ENCODE measurements at regions not wholly inside any gene's neighbourhood (a gene's known extent, or its start where the extent isn't known, plus 50 kb on each side); places are given as distances from the start of the nearest gene placed in this dataset.

DNA sequence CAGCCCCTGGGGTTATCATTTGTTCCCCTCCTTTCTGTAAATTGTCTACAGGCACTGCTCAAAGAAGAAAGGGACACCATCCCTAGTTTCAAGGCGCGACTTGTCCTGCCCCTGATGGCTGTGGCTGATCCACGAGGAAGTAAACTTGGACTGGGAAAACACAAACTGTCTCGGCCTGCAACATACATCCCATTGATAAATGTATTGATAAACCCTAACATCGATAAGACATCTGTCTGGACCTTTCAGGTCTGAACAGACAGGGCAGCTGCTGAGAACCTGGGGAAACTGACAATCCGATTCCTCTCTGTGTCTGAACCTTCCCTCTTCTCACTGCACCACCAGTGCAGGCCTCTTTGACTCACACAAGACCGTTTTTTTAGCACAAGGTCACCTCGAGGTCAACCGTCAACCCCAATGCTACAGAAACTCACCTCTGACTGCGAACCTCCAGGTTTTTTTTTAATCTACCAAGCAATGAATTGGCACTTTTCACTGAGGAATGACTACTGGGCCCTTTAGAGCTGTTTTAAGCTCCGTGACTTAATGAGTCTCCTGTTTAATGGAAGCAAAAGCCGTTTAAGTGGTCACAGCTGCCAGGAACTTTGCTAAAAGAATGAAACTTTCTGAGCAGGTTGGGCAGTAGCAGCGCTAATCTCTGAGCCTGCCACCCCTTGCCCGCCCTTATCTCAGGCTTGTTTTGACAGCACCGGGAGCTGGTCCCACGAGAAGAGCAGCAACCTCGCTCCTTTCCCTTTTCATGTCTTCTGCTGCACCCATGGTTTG, 203.8 kb upstream of the TMEM45B start:
- no TSS peak for BruUV-seq (replicated peaks)
- TF ChIP-seq DDX20 (tag; IDR thresholded peaks at IDR 0.05; ENCODE audit: low read depth) (no peak), HNRNPH1 (optimal IDR thresholded peaks at IDR 0.05; ENCODE audit: low read depth, low read length) (no peak), EP300 (IDR thresholded peaks at IDR 0.05; ENCODE audit: low read length) (0 out of 2 replicates have a peak, but pooled peaks have one; percentile 12), PTBP1 (IDR thresholded peaks at IDR 0.05; ENCODE audit: low read depth, low read length) (no peak), MCM3 (IDR thresholded peaks at IDR 0.05) (no peak), RBM34 (IDR thresholded peaks at IDR 0.05; ENCODE audit: borderline replicate concordance, insufficient read depth, low read length) (no peak), CBX5 (IDR thresholded peaks at IDR 0.05; ENCODE audit: borderline replicate concordance, low read depth) (no peak), ZNF79 (CRISPR knock-in tag; IDR thresholded peaks at IDR 0.05; ENCODE audit: low read depth) (no peak), C11orf30 (IDR thresholded peaks at IDR 0.05; ENCODE audit: low read depth) (peak; percentile 30; the same call in 1 of the 2 replicates), PPARD (CRISPR knock-in tag; IDR thresholded peaks at IDR 0.05) (no peak), HOXB6 (CRISPR knock-in tag; IDR thresholded peaks at IDR 0.05; ENCODE audit: borderline replicate concordance) (no peak), RNF2 (IDR thresholded peaks at IDR 0.05) (no peak), GABPB1 (CRISPR knock-in tag; IDR thresholded peaks at IDR 0.05) (no peak), RAD51 (IDR thresholded peaks at IDR 0.05; ENCODE audit: borderline replicate concordance, low read depth) (no peak), SMAD4 (CRISPR knock-in tag; conservative IDR thresholded peaks at IDR 0.05) (no peak), TRIM28 (IDR thresholded peaks at IDR 0.05) (no peak), NFE2L1 (tag; IDR thresholded peaks at IDR 0.05; ENCODE audit: borderline replicate concordance, low read depth) (0 out of 2 replicates have a peak, but pooled peaks have one; percentile 10), DNMT1 (IDR thresholded peaks at IDR 0.05) (no peak)
- TF ChIP-seq, protein P1, sequence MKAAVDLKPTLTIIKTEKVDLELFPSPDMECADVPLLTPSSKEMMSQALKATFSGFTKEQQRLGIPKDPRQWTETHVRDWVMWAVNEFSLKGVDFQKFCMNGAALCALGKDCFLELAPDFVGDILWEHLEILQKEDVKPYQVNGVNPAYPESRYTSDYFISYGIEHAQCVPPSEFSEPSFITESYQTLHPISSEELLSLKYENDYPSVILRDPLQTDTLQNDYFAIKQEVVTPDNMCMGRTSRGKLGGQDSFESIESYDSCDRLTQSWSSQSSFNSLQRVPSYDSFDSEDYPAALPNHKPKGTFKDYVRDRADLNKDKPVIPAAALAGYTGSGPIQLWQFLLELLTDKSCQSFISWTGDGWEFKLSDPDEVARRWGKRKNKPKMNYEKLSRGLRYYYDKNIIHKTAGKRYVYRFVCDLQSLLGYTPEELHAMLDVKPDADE (conservative IDR thresholded peaks at IDR 0.05; ENCODE audit: control insufficient read depth, low read depth, low read length) = no peak
- TF ChIP-seq, protein P2, sequence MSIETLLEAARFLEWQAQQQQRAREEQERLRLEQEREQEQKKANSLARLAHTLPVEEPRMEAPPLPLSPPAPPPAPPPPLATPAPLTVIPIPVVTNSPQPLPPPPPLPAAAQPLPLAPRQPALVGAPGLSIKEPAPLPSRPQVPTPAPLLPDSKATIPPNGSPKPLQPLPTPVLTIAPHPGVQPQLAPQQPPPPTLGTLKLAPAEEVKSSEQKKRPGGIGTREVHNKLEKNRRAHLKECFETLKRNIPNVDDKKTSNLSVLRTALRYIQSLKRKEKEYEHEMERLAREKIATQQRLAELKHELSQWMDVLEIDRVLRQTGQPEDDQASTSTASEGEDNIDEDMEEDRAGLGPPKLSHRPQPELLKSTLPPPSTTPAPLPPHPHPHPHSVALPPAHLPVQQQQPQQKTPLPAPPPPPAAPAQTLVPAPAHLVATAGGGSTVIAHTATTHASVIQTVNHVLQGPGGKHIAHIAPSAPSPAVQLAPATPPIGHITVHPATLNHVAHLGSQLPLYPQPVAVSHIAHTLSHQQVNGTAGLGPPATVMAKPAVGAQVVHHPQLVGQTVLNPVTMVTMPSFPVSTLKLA (conservative IDR thresholded peaks at IDR 0.05) = no peak

More for the DNA sequence above, 203.8 kb upstream of the TMEM45B start:
- Histone ChIP-seq H3K4me1 (replicated peaks in 1 of 2; ENCODE audit: control insufficient read depth in 2 of 2, insufficient read depth in 2 of 2, low read length in 2 of 2) (peaks cover 4 to 12% of the 10 kb centered on the region in 2 experiments; a peak in 3 of 5 replicates), H2AFZ (ENCODE audit: low read depth, low read length) (peak overlapping the region; percentile 49), H4K20me1 (replicated peaks; ENCODE audit: control insufficient read depth, insufficient read depth, low read length) (no peaks in the 10 kb centered on the region), H3K9ac (ENCODE audit: insufficient read depth in 1 of 2, low read depth in 2 of 2, low read length in 2 of 2) (peak overlapping the region in 1 of 2 experiments; percentile 50; a peak in 1 of 4 replicates), H3K4me3 (no peak overlapping the region), H3K36me3 (ENCODE audit: control insufficient read depth, insufficient read depth, low read length) (no peaks in the 10 kb centered on the region), H3K9me1 (ENCODE audit: control insufficient read depth, insufficient read depth, low read length) (no peaks in the 10 kb centered on the region), H3K4me2 (ENCODE audit: insufficient read depth, low read length) (no peak overlapping the region), H3K27me3 (ENCODE audit: control insufficient read depth in 2 of 2, insufficient read depth in 2 of 2, low read length in 2 of 2) (peaks cover 0 to 5% of the 10 kb centered on the region in 2 experiments; a peak in 1 of 5 replicates), H3K79me2 (ENCODE audit: control insufficient read depth, insufficient read depth, low read length) (no peaks in the 10 kb centered on the region), H3K9me3 (replicated peaks; ENCODE audit: control insufficient read depth, insufficient read depth, low read depth, low read length) (no peaks in the 10 kb centered on the region), H3K27ac (ENCODE audit: extremely low read depth, low read depth, low read length) (no peak overlapping the region)
- intact Hi-C loops (cut with micrococcal nuclease) (no loop called here), in situ Hi-C loops (cut with MboI) (no loop called here)
- 2% methylated on average over 15 of the region's 17 CpGs for WGBS (ENCODE audit: insufficient coverage, low coverage, missing lambda C conversion rate)
- FAIRE-seq (peak; percentile 48), ATAC-seq (peak; percentile 55), DNase-seq (ENCODE audit: extremely low read depth in 1 of 4, low spot score in 3 of 4) (peak; percentile 21 to 53 (median 24))
- CTCF ChIA-PET (ENCODE audit: low intra/inter-chr PET ratio) = no interaction called here
- POLR2A ChIA-PET = no interaction called here

Measured in K562 (cell line).